ENCODE measurements at regions not wholly inside any gene's neighbourhood (a gene's known extent, or its start where the extent isn't known, plus 50 kb on each side); places are given as distances from the start of the nearest gene placed in this dataset.

GRCh38 chr1:218526198-218526580, 181.1 kb downstream of the TGFB2 start:
- DNase-seq, result no peak

- DNase-seq, result no peak
These were observed 182.6 kb downstream of the TGFB2 start for GRCh38 chr1:218527737-218528136.

- no peak for DNase-seq
These were observed 184.6 kb downstream of the TGFB2 start for GRCh38 chr1:218529646-218530300.

- DNase-seq, result no peak
These were observed 186.8 kb downstream of the TGFB2 start for GRCh38 chr1:218531936-218532335.

- no peak for DNase-seq
These were observed 191.3 kb downstream of the TGFB2 start for GRCh38 chr1:218536296-218536986.

- no peak for DNase-seq
These were observed 192.2 kb downstream of the TGFB2 start for GRCh38 chr1:218537122-218537913.

GRCh38 chr1:218538341-218538740, 193.2 kb downstream of the TGFB2 start:
- no peak for DNase-seq

- DNase-seq, result no peak
These were observed 201.2 kb downstream of the TGFB2 start for GRCh38 chr1:218546314-218546713.

GRCh38 chr1:218547957-218548730, 203.0 kb downstream of the TGFB2 start:
- DNase-seq, result no peak

- DNase-seq, result no peak
These were observed 203.6 kb downstream of the TGFB2 start for GRCh38 chr1:218548764-218549163.

GRCh38 chr1:218553197-218553596, 208.1 kb downstream of the TGFB2 start:
- no peak for DNase-seq

- DNase-seq, result no peak
These were observed 210.9 kb downstream of the TGFB2 start for GRCh38 chr1:218556016-218556415.

- DNase-seq, result no peak
These were observed 212.6 kb downstream of the TGFB2 start for GRCh38 chr1:218557731-218558130.

- DNase-seq, result no peak
These were observed 213.2 kb downstream of the TGFB2 start for GRCh38 chr1:218558271-218558810.

GRCh38 chr1:218565377-218565776, 220.2 kb downstream of the TGFB2 start:
- DNase-seq, result no peak

GRCh38 chr1:218568962-218569550, 223.9 kb downstream of the TGFB2 start:
- DNase-seq, result no peak

GRCh38 chr1:218570456-218570855, 225.3 kb downstream of the TGFB2 start:
- DNase-seq, result no peak

- DNase-seq, result no peak
These were observed 226.4 kb downstream of the TGFB2 start for GRCh38 chr1:218571491-218571890.

- no peak for DNase-seq
These were observed 226.9 kb downstream of the TGFB2 start for GRCh38 chr1:218572050-218572449.

- no peak for DNase-seq
These were observed 228.8 kb downstream of the TGFB2 start for GRCh38 chr1:218573925-218574324.

GRCh38 chr1:218575079-218575478, 229.9 kb downstream of the TGFB2 start:
- no peak for DNase-seq

GRCh38 chr1:218575856-218576255, 230.7 kb downstream of the TGFB2 start:
- DNase-seq, result no peak

Data from DMS 273 treated with DMSO at 0.1 percent for 48 hours (cell line).